ENCODE measurements at regions not wholly inside any gene's neighbourhood (a gene's known extent, or its start where the extent isn't known, plus 50 kb on each side); places are given as distances from the start of the nearest gene placed in this dataset.

GRCh38 chr22:49702068-49702397 is 125.6 kb downstream of the BRD1 start:
- TF ChIP-seq POLR2AphosphoS5 (IDR thresholded peaks at IDR 0.05; ENCODE audit: low read depth) (no peak), REST (IDR thresholded peaks at IDR 0.05; ENCODE audit: unreplicated experiment) (no peak), CTCF (conservative IDR thresholded peaks at IDR 0.05; ENCODE audit: low read depth in 2 of 2) (no peak), NANOG (IDR thresholded peaks at IDR 0.05; ENCODE audit: borderline replicate concordance) (no peak), EZH2 (IDR thresholded peaks at IDR 0.05; ENCODE audit: low read depth, unreplicated experiment) (no peak), ETS1 (IDR thresholded peaks at IDR 0.05) (no peak), JUNB (IDR thresholded peaks at IDR 0.05; ENCODE audit: unreplicated experiment) (no peak), CREB1 (CRISPR knock-in tag; IDR thresholded peaks at IDR 0.05; ENCODE audit: low read depth) (no peak), EZH2phosphoT487 (IDR thresholded peaks at IDR 0.05; ENCODE audit: unreplicated experiment) (no peak), ZNF114 (CRISPR knock-in tag; IDR thresholded peaks at IDR 0.05) (no peak), ZNF331 (CRISPR knock-in tag; IDR thresholded peaks at IDR 0.05; ENCODE audit: low read depth) (no peak), STAT1 (IDR thresholded peaks at IDR 0.05; ENCODE audit: unreplicated experiment) (no peak), ZNF462 (CRISPR knock-in tag; IDR thresholded peaks at IDR 0.05) (no peak)

Data from GM23338 (cell line).